HPDE6-E6E7 (cell line): ENCODE measurements at regions not wholly inside any gene's neighbourhood (a gene's known extent, or its start where the extent isn't known, plus 50 kb on each side); places are given as distances from the start of the nearest gene placed in this dataset.

Experiments
- DNase-seq: peaks from one replicate; pipeline ENCODE4 v3.0.0; 2011; ENCODE audit warnings: missing footprints; ENCODE audit errors: extremely low spot score

- no peak for DNase-seq
These were observed 241.3 kb upstream of the UBE2E3 start for GRCh38 chr2:180739070-180739469.

- no peak for DNase-seq
These were observed 244.6 kb upstream of the UBE2E3 start for GRCh38 chr2:180735799-180736198.

- DNase-seq, result no peak
These were observed 246.0 kb upstream of the UBE2E3 start for GRCh38 chr2:180734382-180734781.

- no peak for DNase-seq
These were observed 247.1 kb upstream of the UBE2E3 start for GRCh38 chr2:180733330-180733729.

GRCh38 chr2:180732337-180732736, 248.1 kb upstream of the UBE2E3 start:
- no peak for DNase-seq

- DNase-seq, result no peak
These were observed 249.4 kb upstream of the UBE2E3 start for GRCh38 chr2:180730976-180731375.

- DNase-seq, result peak; percentile 51
These were observed 251.4 kb upstream of the UBE2E3 start for GRCh38 chr2:180728928-180729559.

- DNase-seq, result no peak
These were observed 256.7 kb upstream of the UBE2E3 start for GRCh38 chr2:180723712-180724111.

- no peak for DNase-seq
These were observed 257.7 kb upstream of the UBE2E3 start for GRCh38 chr2:180722551-180723239.

GRCh38 chr2:180720829-180721228, 259.6 kb upstream of the UBE2E3 start:
- no peak for DNase-seq

GRCh38 chr2:180717588-180717987, 262.8 kb upstream of the UBE2E3 start:
- no peak for DNase-seq

GRCh38 chr2:180716186-180717180, 263.9 kb upstream of the UBE2E3 start:
- DNase-seq, result no peak

- DNase-seq, result no peak
These were observed 265.4 kb upstream of the UBE2E3 start for GRCh38 chr2:180715044-180715443.

GRCh38 chr2:180709392-180710145, 270.8 kb upstream of the UBE2E3 start:
- no peak for DNase-seq

- peak; percentile 80 for DNase-seq
These were observed 272.6 kb upstream of the UBE2E3 start for GRCh38 chr2:180707884-180708205.

GRCh38 chr2:180707175-180707883, 273.1 kb upstream of the UBE2E3 start:
- no peak for DNase-seq

- no peak for DNase-seq
These were observed 273.7 kb upstream of the UBE2E3 start for GRCh38 chr2:180706694-180707093.

GRCh38 chr2:180705551-180705950, 274.9 kb upstream of the UBE2E3 start:
- DNase-seq, result no peak

GRCh38 chr2:180705122-180705521, 275.3 kb upstream of the UBE2E3 start:
- no peak for DNase-seq

- no peak for DNase-seq
These were observed 280.6 kb upstream of the UBE2E3 start for GRCh38 chr2:180699657-180700361.

- DNase-seq, result no peak
These were observed 281.7 kb upstream of the UBE2E3 start for GRCh38 chr2:180698668-180699067.
